Epithelial cell of proximal tubule (primary cell): ENCODE measurements at regions not wholly inside any gene's neighbourhood (a gene's known extent, or its start where the extent isn't known, plus 50 kb on each side); places are given as distances from the start of the nearest gene placed in this dataset.
"Not testable (repeated sequence)": the region's sequence is repeated elsewhere in the genome, so short reads cannot be mapped to it uniquely, and the experiment has no call there.

Experiments
- DNase-seq: peaks from one replicate; pipeline ENCODE4 v3.0.0-alpha.2; 2011; ENCODE audit warnings: low read depth
- H3K4me3 ChIP-seq: 2 replicates; pipeline ENCODE4 v1.5.1; 2011; ENCODE audit warnings: low read depth, mild to moderate bottlenecking, low read length
- TF ChIP-seq, protein P1 (sequence below): conservative IDR thresholded peaks from 2 replicates; pipeline ENCODE4 v1.5.1; 2012; ENCODE audit warnings: low read depth, mild to moderate bottlenecking, low read length

DNA sequence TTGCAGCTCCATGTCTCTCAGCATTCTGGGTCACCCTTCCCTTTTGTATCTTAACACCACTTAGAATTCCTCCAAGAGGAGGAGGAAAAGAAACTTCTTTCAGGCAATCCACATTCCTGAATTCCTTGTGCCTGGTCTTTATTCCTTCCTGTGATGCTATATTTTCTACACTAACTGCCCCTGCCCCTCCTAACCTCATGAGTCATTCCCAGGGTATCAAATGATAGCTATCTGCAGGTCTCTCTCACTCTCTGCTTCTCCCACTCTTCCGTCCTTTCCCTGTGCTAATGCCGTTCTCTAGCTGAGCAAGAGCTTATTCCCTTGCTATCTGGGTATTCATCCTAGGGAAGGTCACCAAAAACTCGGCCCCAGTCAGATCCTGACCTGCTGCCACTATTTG, 395.0 kb upstream of the TCF4 start:
- H3K4me3 ChIP-seq = no peak overlapping the region
- TF ChIP-seq, protein P1, sequence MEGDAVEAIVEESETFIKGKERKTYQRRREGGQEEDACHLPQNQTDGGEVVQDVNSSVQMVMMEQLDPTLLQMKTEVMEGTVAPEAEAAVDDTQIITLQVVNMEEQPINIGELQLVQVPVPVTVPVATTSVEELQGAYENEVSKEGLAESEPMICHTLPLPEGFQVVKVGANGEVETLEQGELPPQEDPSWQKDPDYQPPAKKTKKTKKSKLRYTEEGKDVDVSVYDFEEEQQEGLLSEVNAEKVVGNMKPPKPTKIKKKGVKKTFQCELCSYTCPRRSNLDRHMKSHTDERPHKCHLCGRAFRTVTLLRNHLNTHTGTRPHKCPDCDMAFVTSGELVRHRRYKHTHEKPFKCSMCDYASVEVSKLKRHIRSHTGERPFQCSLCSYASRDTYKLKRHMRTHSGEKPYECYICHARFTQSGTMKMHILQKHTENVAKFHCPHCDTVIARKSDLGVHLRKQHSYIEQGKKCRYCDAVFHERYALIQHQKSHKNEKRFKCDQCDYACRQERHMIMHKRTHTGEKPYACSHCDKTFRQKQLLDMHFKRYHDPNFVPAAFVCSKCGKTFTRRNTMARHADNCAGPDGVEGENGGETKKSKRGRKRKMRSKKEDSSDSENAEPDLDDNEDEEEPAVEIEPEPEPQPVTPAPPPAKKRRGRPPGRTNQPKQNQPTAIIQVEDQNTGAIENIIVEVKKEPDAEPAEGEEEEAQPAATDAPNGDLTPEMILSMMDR = no peak
- DNase-seq = no peak

DNA sequence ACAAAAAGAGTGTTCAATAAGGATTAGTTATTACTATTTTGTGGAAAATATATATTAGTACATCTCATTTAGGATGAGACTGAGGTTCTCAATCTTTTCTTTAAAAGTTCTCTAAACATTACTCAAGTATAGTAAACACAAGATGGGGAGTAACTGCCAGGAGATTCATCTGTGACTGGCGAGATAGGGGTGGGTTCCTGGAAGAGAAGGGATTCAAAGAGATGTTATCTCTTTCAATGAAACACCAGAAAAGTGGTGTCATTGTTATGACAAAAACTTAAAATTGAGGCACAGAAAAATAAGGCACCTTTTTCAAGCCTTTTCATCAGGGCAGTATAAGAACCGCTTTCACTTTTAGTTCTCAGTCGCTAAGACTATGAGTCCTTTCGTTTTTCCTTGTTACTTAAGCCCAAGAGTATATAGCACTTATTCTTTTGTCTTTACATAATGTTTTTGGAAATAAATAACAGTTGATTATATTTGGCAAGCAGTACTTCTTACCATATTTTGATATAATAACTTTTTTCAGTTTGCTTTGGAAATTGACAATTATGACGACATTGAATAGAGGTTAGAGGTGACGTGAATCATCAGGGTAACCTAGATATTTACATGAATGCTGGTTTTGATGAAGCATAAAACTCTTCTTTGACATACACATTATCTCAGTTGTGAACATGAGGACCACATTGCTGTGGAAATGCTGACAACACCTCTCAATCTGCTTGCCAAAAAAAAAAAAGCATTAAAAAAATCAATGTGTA, 393.9 kb upstream of the TCF4 start:
- TF ChIP-seq, protein P1 = no peak
- no peak for DNase-seq
- no peak overlapping the region for H3K4me3 ChIP-seq

DNA sequence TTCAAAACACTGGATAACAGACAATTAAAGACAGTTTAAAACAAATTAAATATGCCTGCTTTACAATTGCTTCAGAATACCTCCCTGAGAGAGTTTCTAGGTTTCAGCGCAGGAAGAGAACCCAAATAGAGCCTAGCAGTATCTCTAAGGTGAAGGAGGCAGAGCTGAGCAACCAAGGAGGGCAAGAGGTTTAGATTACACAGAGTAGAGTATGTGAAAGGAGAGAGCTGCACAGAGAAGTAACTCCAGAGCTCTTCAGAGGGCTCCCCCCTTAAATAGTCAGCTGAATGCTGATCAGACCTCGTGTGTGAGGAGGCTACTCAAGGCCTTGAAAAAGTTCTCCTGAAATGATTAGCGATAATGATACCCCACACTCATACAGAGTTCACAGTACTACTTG, 386.5 kb upstream of the TCF4 start:
- TF ChIP-seq, protein P1 = no peak
- no peak overlapping the region for H3K4me3 ChIP-seq
- DNase-seq = no peak

DNA sequence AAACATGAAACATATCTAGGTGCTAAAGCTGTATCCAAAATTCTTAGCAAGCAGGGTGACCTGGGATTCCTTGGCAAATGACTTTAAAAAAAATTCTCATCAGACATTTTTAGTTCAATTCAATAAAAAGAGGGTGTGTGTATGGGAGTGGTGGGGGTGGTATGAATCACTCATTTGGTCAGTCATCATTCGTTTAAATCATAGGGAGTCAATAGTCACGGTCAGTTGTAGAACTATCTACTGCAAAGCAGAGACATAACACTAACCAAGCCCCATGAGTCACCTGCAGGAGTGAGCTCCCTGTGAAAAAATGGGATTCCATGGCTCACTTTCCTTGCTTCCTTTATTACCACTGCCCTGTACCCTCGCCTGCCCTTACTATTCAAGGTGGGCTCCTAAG, 380.6 kb upstream of the TCF4 start:
- H3K4me3 ChIP-seq = no peak overlapping the region
- DNase-seq = no peak
- TF ChIP-seq, protein P1 = no peak

DNA sequence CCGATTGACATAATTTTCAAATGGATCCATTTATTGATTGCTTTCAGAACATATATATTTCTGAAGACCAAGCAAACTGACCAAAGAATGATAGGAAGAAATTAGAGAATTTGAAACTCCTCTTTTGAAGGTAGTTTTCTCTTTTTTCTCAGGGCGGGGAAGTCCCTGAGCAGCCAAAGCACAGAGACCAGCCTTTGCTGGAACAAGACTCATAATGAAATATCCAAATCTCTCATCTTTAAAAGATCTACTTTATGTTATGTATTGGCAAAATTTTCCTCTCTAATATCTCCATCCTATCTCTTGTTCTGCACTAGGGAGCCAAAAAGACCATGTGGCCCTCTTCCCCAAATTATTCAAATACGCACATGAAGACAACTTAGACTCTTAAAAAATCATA, 379.0 kb upstream of the TCF4 start:
- H3K4me3 ChIP-seq = no peak overlapping the region
- TF ChIP-seq, protein P1 = no peak
- no peak for DNase-seq

DNA sequence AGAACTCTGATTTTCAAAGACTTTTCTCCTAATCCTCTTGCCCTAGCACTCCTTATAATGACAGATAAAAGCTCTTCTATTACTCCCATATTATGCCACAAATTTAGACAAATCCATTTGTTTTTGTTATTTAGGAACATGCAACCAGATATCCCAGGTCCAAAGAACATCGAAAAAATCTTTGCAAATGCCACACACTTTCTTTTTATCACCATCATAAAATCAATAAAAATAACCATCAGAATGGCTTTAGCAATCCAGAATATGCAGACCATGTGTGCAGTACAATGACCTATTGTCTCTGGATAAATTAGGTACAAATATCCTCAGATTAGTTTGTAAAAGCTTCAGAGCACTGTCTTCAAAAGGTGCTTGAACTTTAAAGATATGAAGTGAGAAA, 376.2 kb upstream of the TCF4 start:
- TF ChIP-seq, protein P1 = no peak
- no peak for DNase-seq
- H3K4me3 ChIP-seq = no peak overlapping the region

DNA sequence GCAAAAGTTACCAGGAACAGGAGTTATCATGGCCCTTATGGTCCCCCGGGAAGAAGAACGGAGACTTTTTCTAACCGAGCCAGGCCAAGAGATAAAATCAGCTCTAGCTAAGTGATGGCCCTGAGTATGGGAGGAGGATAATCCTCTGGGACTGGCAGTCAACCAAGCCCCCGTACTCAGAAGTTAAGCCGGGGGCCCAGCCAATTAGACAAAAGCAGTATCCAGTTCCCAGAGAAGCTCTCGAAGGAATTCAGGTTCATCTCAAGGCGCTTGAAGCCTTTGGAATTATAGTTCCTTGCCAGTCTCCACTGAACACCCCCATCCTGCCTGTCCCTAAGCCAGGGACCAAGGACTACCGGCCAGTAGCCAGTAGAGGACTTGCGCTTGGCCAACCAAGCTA, 365.3 kb upstream of the TCF4 start:
- no peak overlapping the region for H3K4me3 ChIP-seq
- TF ChIP-seq, protein P1 = no peak
- no peak for DNase-seq

DNA sequence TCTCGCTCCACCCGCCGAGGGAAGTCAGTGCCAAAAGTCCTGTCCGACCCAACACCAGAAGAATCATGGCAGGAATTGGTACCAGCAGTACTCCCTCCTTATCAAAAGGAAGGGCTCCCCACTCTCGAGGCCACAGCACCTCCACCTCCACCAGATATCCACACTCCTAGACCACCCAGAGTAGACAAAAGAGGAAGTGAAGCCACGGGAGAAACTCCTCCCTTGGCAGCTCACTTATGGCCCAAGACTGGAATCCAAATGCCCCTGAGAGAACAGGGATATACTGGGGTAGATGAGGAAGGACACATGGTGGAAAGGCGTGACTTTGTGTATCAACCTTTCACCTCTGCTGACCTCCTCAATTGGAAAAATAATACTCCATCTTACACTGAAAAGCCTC, 363.7 kb upstream of the TCF4 start:
- DNase-seq, H3K4me3 ChIP-seq: not testable (repeated sequence)
